Hepatocyte (in vitro differentiated cells): ENCODE measurements at regions not wholly inside any gene's neighbourhood (a gene's known extent, or its start where the extent isn't known, plus 50 kb on each side); places are given as distances from the start of the nearest gene placed in this dataset.

Experiments
- DNase-seq: peaks from one replicate; pipeline ENCODE4 v3.0.0-alpha.2; 2016; ENCODE audit warnings: low spot score
- H2AFZ ChIP-seq: fragments of 200-600 bp; sonication (generic); 2 replicates; pipeline ENCODE4 v1.6.0; 2016; ENCODE audit warnings: antibody characterized with exemption, mild to moderate bottlenecking
- H3K27ac ChIP-seq: fragments of 200-600 bp; sonication (generic); 2 replicates; pipeline ENCODE4 v1.5.1; 2016; ENCODE audit warnings: mild to moderate bottlenecking
- H3K27me3 ChIP-seq: fragments of 200-600 bp; sonication (generic); 2 replicates; pipeline ENCODE4 v1.6.1; 2016
- H3K36me3 ChIP-seq: fragments of 200-600 bp; sonication (generic); replicated peaks from 2 replicates; pipeline ENCODE4 v1.5.1; 2016; ENCODE audit warnings: low read depth; ENCODE audit not compliant: insufficient read depth
- H3K4me1 ChIP-seq: fragments of 200-600 bp; sonication (generic); 2 replicates; pipeline ENCODE4 v1.5.1; 2016; ENCODE audit warnings: mild to moderate bottlenecking, moderate library complexity; ENCODE audit not compliant: insufficient read depth
- H3K4me2 ChIP-seq: fragments of 200-600 bp; sonication (generic); 2 replicates; pipeline ENCODE4 v1.6.0; 2016
- H3K4me3 ChIP-seq: fragments of 200-600 bp; sonication (generic); 2 replicates; pipeline ENCODE4 v1.5.1; 2016; ENCODE audit warnings: mild to moderate bottlenecking
- H3K79me2 ChIP-seq: fragments of 200-600 bp; sonication (generic); 2 replicates; pipeline ENCODE4 v1.6.0; 2017; ENCODE audit warnings: mild to moderate bottlenecking
- H3K9me2 ChIP-seq: fragments of 200-600 bp; sonication (generic); replicated peaks from 2 replicates; pipeline ENCODE4 v1.6.0; 2017; ENCODE audit warnings: mild to moderate bottlenecking; ENCODE audit not compliant: insufficient read depth
- H3K9me3 ChIP-seq: fragments of 200-600 bp; sonication (generic); 2 replicates; pipeline ENCODE4 v1.5.1; 2016; ENCODE audit warnings: low read depth, mild to moderate bottlenecking
- H4K20me1 ChIP-seq: fragments of 200-600 bp; sonication (generic); 2 replicates; pipeline ENCODE4 v1.6.0; 2016; ENCODE audit warnings: mild to moderate bottlenecking; ENCODE audit not compliant: insufficient read depth, poor library complexity, severe bottlenecking
- CTCF ChIP-seq: fragments of 200-600 bp; sonication (generic); IDR thresholded peaks from 2 replicates; pipeline ENCODE4 v1.5.1; 2016; ENCODE audit warnings: antibody characterized with exemption, mild to moderate bottlenecking; ENCODE audit not compliant: poor library complexity
- EZH2 ChIP-seq: fragments of 200-600 bp; sonication (generic); IDR thresholded peaks from 2 replicates; pipeline ENCODE4 v1.6.1; 2016; ENCODE audit warnings: antibody characterized with exemption, mild to moderate bottlenecking, borderline replicate concordance
- EZH2phosphoT487 ChIP-seq: fragments of 200-600 bp; sonication (generic); IDR thresholded peaks from one replicate; pipeline ENCODE4 v1.6.1; 2018; ENCODE audit warnings: antibody characterized with exemption, mild to moderate bottlenecking, low read depth, moderate library complexity; ENCODE audit not compliant: unreplicated experiment, severe bottlenecking
- WGBS: methylation state at CpG from one replicate; pipeline ENCODE4 v1.1.6; 2016; ENCODE audit warnings: low lambda C conversion rate; ENCODE audit errors: missing lambda C conversion rate; 5-methylcytosine and 5-hydroxymethylcytosine counted together

GRCh38 chr13:79724348-79725103 lies 243.6 kb downstream of the NDFIP2 start:
- peaks cover 28% of the 10 kb centered on the region for H3K4me1 ChIP-seq
- H3K36me3 ChIP-seq, result no peaks in the 10 kb centered on the region
- WGBS, result 32% methylated on average over 3 of the region's 3 CpGs
- peak overlapping the region; percentile 63 for H3K4me2 ChIP-seq
- no peaks in the 10 kb centered on the region for H3K27me3 ChIP-seq
- H3K9me3 ChIP-seq, result no peaks in the 10 kb centered on the region
- H3K27ac ChIP-seq, result peak overlapping the region; percentile 60
- peak; percentile 54 for DNase-seq
- no peaks in the 10 kb centered on the region for H3K79me2 ChIP-seq
- H3K9me2 ChIP-seq, result no peaks in the 10 kb centered on the region
- no peaks in the 10 kb centered on the region for H4K20me1 ChIP-seq
- H3K4me3 ChIP-seq, result no peak overlapping the region
- no peak overlapping the region for H2AFZ ChIP-seq
- no peak for TF ChIP-seq EZH2phosphoT487
- TF ChIP-seq CTCF, result no peak
- TF ChIP-seq EZH2, result no peak

- WGBS, result 68% methylated on average over 7 of the region's 7 CpGs
- Histone ChIP-seq H3K79me2 (no peaks in the 10 kb centered on the region), H2AFZ (no peak overlapping the region), H3K27me3 (no peaks in the 10 kb centered on the region), H3K9me2 (no peaks in the 10 kb centered on the region), H3K27ac (peak overlapping the region; percentile 60), H3K4me1 (peaks cover 28% of the 10 kb centered on the region), H3K36me3 (no peaks in the 10 kb centered on the region), H3K4me3 (no peak overlapping the region), H4K20me1 (no peaks in the 10 kb centered on the region), H3K9me3 (no peaks in the 10 kb centered on the region), H3K4me2 (peak overlapping the region; percentile 63)
- TF ChIP-seq EZH2phosphoT487 (no peak), EZH2 (no peak), CTCF (no peak)
- DNase-seq, result no peak
These were observed 242.6 kb downstream of the NDFIP2 start for GRCh38 chr13:79723519-79724024.

GRCh38 chr13:79722885-79723445 lies 242.0 kb downstream of the NDFIP2 start:
- TF ChIP-seq EZH2 (no peak), EZH2phosphoT487 (no peak), CTCF (no peak)
- peak overlapping the region; percentile 63 for H3K4me2 ChIP-seq
- peaks cover 28% of the 10 kb centered on the region for H3K4me1 ChIP-seq
- H4K20me1 ChIP-seq, result no peaks in the 10 kb centered on the region
- no peak overlapping the region for H3K4me3 ChIP-seq
- DNase-seq, result no peak
- H3K27me3 ChIP-seq, result no peaks in the 10 kb centered on the region
- no peak overlapping the region for H2AFZ ChIP-seq
- no peaks in the 10 kb centered on the region for H3K9me2 ChIP-seq
- no peaks in the 10 kb centered on the region for H3K9me3 ChIP-seq
- no peaks in the 10 kb centered on the region for H3K79me2 ChIP-seq
- no peaks in the 10 kb centered on the region for H3K36me3 ChIP-seq
- 73% methylated on average over 1 of the region's 1 CpG for WGBS
- H3K27ac ChIP-seq, result peak overlapping the region; percentile 60
